Left hindlimb (tissue), 1 donor: ENCODE measurements at regions not wholly inside any gene's neighbourhood (a gene's known extent, or its start where the extent isn't known, plus 50 kb on each side); places are given as distances from the start of the nearest gene placed in this dataset.

Experiments
- DNase-seq: peaks from one replicate; pipeline ENCODE4 v3.0.0-alpha.2; 2018

DNA sequence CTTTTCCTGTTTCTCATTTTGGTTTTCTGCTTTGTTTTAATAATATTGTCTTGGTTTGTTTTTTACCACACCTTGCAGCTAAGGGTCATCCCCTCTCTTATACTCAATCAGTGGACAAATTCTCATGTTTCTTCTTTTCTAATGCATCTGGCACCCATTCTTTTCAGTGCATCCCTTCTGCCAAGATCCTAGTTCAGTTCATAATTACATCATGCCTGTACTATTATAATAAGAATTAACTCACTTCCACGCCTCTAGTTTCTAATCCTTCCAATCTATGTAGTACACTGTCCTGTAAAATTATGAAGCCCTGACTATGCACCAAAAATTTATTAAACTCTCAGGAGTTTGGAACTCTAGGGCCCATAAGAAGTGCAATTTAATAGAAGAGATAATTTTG, 126.1 kb downstream of the FAT4 start:
- no peak for DNase-seq

DNA sequence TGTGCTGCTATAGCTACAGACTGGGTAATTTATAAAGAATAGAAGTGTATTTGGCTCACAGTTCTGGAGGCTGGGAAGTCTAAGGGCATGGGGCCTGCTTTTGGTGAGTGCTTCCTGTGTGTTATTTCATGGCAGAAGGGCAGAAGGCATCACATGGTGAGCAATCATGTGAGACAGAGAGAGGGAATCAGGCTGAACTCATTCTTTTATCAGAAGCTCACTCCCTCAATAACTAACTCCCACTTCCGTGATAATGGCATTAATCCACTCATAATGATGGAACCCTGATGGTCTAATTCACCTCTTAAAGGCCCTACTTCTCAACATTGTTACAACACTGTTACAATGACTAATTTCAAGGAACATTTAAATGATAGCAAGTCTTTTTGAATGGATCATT, 129.4 kb downstream of the FAT4 start:
- no peak for DNase-seq

DNA sequence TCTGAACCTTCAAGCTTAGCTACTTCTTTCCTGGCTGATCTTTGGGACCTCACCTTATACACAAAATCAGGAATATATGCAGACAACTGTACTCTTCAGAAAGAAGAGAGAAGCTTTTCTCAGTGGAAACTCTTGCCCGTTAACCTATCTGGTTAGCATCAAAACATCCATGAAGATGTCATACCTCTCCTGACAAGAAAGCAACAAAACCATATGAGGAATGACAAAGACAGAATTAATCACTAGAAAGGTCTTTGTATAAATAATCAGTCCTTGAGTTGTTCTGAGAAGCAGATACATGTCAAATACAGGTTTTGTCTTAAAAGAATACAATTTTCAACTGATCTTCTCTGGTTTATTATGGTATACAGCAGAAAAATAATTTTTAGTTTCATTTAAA, 130.8 kb downstream of the FAT4 start:
- DNase-seq = no peak

DNA sequence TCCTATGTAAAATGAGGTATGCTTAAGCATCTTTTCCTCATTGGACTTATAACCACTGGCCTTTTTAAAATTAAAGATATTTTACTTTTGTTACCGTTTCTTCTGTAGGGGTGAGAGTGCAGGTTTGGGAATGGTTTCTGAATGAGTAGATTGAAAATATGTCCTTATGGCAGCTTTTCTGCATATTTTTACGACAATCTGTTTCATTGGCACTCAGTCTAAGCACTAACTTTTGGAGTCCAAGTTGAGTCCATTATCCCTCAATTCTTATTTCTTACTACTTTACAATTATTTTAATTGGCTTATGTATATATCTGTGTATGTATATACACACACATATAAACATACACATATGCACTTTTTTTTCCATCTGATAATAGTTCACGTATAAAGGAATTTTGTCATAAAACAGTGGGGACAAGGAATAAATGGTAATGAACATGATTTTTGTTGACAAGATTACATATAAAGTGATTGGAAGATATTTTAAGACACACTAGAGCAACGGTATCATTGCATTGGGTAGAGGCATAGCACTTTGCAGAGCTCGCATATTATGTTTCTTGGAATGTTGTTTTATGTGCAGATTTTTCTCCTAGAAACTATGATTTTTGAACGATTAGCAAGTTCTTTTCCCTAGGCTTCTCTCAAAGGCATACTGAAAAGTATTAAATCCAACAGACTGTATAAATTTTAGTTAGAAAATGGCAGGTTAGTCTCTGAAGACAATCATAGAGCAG, 133.0 kb downstream of the FAT4 start:
- no peak for DNase-seq

DNA sequence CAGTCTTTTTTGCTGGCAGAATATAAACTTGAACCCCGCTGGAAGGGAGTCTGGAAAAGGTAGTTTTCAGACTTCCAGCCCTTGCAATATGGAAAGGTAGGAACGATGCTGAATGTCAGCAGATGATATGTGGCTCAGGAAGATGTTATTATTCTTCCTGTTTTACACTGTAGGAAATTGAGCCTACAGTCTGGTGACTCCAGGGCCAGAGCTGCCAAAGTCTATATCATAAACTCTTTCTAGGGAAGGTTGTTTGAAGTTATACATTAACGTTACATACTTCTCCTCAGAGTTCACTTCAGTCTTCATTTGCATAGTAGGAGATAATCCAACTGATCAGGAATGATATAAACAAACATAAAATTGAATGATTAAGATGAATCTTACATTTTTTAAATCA, 141.3 kb downstream of the FAT4 start:
- DNase-seq = no peak

DNA sequence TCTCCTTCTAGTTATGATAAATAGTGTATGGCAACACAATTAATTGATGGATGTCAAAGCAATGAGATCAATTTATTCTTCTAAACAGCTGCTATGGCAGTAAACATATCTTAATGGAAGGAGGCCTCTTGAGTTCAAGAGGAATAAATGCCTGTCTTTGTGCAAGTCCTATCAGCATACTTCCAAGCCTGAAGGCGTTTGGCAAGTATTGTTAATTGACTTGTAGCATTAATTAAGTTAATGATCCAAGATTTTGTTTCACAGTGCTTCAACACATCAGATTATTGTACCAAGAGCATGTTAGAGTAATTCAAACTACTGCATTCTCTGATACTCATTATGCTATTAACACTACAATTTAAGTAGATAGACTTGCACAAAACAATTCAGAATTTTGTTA, 144.8 kb downstream of the FAT4 start:
- no peak for DNase-seq

DNA sequence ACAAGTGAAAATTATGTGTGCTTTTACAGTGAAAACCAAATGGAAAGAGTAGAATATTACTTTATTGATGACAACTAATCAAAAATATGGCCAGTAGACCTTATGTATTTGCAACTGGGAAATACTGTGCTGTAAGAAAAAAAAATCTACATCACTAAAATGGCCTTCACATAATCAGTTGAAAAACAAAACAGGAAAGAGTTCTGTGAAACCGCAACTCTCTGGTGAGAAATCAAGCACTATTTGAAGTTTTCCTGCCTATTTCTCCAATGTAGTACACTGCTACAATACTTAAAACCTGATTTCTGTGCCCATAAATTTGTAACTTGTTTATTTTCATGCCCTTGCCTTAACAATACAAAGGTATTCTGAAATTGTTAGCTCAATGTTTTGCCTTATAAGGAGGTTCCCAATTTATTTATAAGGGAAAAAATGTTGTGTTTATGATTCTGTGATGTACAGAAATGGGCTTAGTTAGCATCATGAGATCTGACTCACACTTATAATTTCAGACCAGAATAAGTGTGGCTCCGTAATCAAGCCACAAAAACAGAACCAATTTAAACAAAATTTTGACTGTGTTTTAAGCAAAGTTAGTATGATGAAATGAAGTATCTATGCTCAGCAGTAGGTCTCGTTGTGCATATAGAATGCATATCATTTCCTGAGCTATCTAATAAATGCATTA, 147.1 kb downstream of the FAT4 start:
- no peak for DNase-seq

DNA sequence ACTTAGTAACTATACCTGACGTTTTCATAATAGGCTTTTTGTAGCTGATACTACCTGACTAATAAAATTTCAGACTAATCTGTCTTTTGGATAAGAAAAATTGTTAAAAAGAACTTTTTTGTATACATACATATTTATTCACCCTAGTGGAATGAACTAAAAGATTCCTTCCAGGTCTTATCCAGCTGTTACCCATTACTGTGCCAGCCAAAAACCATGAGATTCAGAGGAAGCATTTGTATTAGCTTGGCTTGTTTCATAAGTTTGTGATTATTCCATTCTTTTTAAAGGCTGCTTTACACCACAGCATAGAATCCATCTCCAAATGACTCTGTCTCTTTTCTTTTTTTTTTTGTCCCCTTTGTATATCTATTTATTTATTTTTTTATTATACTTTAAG, 149.4 kb downstream of the FAT4 start:
- DNase-seq = no peak

DNA sequence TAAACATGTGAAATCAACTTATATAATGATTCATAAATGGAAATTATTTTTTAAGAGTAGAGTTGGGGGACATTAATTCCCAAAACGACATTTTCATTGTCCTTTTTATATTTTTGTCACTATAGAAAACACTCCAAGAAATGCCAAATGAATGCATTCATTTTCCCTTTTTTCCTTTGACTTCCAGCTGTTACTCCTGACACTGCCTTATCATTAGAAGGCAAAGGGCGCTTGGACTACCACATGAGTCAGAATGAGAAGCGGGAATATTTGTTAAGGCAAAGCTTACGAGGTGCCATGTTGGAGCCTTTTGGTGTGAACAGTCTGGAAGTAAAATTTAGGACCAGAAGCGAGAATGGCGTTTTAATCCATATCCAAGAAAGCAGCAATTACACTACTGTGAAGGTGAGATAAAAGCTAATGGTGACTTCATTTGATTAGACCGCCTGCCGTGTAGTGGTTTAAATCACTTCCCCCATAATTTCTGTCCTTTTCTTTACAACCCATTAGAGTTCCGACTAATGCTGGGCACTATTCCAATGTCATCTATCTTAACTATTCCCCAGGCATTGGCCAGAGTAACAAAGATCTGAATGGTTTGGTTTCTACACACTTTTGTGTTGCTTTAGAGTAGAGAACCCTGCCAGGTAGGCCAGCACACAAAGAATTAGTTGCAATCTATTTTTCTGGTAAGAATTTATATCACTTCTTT, 166.7 kb downstream of the FAT4 start:
- no peak for DNase-seq

DNA sequence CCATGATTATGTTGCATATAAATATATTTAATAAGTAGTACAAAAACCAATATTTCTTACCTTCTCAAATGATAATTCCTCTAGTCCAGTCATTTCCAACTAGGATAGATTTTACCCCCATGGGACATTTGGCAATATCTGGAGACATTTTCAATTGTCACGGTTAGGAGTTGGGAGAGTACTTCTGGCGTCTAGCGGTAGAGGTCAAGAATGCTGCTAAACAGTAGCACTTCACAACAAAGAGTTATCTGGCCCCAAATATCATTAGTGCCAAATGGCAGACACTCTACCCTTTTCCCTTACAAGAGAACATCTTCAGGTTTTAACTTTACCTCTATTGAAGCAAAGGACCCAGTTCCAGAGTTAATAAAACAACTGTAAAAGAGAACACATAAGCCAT, 168.1 kb downstream of the FAT4 start:
- no peak for DNase-seq

DNA sequence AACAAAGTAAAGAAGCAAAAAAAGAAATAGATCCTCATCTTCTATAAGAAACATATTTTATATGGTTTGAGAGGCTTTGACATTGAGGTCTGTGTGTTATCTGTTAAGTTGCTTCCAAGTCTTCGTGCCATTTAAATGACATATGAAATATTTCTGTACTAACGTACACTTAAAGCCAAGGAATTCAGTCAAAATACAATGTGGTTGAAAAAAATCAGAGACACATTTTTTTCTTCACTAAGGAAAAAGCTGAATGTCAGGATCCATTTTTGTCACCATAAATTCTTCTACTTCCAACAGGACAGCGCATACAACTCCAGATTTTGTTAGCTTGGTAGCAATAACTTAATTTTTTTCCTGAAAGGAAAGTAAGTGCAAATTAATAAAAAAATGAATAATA, 168.5 kb downstream of the FAT4 start:
- DNase-seq = no peak

DNA sequence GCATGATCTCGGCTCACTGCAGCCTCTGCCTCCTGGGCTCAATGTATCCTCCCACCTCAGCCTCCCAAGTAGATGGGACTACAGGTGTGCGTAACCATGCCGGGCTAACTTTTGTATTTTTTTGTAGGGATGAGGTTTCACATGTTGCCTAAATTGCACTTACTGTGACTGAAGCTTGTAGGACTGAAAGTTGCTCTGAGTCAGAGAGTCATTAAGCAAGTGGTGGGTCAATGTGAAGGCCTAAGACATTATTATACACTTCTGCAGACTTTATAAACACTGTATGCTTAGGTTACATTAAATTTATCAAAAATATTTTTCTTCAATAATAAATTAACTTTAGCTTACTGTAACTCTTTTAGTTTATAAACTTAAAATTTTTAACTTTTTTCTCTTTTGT, 170.2 kb downstream of the FAT4 start:
- no peak for DNase-seq

DNA sequence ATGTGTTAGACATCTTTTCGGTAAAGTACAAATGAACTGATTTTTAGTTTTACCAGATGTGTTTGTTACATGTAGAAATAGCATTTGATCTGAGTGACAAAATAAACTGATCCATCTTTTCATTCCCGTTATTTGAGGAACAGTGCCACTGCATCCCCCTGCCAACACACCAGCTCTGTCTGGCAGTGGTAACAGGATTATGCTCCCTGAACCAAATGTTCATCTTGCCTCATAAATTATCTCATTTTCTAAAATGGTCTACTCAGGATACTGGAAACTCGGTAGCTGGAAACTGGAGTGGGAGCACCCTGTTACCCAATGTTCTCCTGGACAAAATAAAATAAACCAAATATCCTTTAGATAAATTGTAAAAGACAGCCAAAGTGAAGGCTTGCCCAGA, 171.6 kb downstream of the FAT4 start:
- DNase-seq = peak; percentile 48

DNA sequence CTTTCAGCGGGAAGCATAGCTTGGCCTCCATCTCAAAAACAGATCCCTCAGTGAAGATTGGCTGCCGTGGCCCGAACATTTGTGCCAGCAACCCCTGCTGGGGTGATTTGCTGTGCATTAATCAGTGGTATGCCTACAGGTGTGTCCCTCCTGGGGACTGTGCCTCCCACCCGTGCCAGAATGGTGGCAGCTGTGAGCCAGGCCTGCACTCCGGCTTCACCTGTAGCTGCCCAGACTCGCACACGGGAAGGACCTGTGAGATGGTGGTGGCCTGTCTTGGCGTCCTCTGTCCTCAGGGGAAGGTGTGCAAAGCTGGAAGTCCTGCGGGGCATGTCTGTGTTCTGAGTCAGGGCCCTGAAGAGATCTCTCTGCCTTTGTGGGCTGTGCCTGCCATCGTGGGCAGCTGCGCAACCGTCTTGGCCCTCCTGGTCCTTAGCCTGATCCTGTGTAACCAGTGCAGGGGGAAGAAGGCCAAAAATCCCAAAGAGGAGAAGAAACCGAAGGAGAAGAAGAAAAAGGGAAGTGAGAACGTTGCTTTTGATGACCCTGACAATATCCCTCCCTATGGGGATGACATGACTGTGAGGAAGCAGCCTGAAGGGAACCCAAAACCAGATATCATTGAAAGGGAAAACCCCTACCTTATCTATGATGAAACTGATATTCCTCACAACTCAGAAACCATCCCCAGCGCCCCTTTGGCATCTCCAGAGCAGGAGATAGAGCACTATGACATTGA, 175.4 kb downstream of the FAT4 start:
- no peak for DNase-seq

DNA sequence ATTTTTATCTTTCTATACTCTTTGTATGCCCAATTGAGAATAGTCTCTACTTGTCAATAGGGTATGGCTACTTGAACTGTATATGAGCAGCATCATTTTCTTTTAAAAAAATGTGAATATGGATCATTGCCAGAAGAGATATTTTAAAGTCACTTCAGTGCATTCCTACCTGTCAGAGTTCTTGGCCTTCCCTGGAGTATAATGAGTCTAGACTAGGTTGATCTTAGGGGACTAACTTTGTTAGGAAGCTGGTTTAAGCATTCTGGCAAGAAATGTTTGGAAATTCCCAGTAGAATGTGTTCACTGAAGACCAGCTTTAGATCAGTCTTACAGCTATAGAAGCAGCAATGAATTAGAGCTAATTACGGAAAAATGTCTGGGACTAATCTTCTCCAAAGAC, 178.2 kb downstream of the FAT4 start:
- no peak for DNase-seq

DNA sequence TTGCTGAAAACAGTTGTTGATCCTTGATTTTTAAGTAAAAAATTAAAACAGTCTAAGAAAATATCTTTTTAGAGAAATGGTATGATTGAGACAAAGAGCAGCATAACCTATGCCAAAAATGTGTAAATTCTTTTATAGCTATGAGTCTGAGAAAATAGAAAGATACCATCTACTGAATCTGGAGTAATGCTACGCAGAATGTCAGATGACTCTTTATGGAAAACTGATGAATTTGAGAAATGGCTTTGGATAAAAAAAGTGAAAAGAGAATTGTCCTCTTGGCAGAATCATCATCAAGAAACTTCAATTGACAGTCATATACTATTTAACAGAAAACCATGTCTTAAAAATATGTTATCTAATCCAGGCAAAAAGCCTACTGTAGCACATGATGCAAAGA, 183.1 kb downstream of the FAT4 start:
- DNase-seq = no peak

DNA sequence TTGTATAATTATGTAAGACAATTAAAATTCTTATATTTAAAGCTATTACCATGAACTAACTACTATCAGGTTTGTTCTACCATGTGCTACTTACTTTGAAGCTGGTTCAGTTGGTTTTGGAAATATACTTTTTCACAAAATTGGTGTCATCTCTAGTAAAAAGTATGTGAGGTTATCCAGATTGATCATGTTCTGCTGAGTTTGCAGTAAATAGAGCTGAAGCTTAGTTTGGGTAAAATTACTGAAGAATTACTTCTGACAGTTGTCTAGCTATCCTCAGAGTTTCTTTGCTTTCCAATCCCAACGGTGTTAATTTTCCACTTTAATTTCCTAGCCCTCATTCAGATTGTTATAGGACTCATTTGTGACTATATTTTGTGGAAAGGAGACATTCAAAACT, 184.2 kb downstream of the FAT4 start:
- no peak for DNase-seq

DNA sequence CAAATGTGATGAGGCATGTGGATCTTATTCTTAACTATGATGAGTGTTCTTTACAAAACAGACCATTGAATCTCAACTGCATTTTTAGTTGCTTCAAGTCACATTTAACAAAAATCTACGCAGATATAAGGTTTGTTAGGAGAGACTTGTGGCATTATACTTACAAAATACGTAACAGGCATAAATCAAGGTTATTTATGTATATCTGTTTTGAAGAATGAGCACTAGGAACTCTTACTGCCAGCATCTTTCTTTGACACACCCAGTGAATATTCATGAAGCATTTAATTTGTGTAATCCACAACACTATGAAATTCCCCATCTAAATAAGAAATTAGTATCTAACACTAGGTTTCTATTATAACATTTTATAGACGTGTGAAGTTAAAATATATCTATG, 186.3 kb downstream of the FAT4 start:
- no peak for DNase-seq

DNA sequence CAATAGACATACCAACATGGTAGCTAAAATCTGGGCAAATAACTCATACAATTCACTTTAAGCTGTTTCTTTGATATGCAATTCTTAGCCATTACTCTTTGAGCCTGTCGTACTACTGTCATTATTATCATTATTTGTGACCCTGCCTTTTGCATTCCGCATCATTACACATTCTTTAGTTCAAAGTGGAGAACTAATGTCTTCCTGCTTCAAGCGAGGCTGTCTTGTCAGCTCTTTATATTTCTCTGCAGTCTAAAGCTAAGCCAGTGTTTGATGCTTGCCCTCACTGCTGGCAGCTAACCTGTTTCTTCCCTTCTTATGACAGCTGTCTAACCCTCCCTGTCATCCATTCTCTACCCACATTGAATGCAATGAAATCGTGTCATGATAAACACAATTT, 186.8 kb downstream of the FAT4 start:
- DNase-seq = no peak

DNA sequence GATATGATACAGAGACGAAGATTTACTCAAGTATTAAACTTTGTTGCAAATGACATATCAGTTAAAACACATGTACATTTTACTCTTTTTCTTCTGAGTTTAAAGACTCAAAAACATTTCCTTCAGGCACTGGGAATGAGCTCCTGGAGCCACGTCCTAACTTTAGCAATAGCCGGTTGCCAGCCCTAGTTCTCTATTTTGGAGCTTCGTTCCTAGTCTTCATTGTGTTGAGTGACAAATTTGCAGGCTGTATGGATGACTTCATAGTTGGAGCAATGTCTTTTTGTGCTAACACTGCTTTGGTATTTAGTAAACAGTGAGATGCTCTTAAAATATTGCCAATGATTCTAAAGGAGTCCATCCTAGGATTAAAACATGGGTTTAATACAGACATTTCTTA, 190.9 kb downstream of the FAT4 start:
- no peak for DNase-seq

DNA sequence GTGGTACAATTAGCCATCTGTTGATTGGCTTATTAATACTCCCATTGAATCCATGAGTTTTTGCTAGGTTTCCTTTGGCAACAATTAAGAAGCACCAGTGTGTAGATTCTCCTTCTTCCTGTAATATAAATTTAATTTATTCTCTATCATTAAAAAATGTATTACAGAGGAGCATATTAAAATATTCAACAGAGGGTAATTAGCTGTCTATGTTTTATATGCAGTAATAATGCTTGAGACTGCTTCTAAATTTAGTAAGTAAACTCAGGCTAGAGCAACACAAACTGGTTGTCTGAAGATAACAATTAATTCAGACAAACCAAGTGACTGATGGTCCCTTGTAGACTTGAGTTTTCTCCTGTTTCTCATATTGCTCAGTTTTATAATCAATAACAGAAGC, 192.4 kb downstream of the FAT4 start:
- DNase-seq = no peak

DNA sequence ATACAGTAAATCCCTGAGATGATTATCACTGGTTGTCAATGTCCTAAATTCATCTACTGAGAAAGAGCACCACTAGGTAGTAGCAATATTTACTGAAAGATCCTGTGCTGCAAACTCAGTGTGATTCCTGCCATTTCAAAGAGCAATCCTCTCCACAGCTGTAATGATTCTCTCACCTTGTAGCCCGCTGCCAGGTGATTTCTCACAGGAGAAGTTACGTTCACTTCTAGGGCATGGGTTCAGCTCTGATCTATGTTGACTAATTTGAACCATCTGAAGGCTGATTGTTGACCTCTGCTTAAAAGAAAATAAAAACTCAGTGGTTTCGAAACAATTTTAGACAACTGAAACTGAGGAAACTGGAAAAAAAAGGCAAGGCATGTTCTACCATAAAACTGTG, 197.0 kb downstream of the FAT4 start:
- DNase-seq = no peak

DNA sequence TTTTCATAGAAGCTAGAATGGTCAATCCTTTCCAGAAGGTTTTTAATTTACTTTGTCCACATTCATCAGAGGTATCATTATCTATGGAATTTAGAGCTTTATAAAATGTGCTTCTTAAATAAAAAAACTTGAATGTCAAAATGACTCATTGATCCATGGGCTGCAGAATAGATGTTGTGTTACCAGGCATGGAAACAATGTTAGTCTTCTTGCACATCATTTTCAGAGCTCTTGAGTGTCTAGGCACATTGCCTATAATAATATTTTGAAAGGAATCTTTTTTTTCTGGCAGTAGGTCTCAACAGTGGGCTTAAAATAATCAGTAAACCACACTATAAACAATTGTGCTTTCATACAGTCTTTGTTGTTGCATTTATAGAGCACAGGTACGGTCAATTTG, 200.3 kb downstream of the FAT4 start:
- no peak for DNase-seq

DNA sequence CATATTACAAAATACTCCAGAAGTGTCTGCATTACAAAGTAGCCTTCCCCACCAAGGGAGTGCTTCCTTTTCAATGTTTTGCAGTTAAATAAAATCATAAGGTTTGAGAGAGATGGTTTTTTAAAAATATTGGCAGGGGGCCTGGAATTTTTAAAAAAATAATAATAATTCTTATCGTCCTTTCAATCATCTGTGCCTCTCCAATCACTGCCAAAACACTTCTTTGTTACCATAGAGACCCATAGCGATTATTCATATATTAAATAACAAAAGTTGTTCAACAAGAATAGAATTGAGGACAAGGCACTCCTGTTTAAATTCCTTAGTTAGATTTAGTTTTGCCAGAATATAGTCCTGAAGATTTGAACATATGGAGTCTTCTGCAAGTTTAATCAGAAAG, 203.1 kb downstream of the FAT4 start:
- no peak for DNase-seq
